Kidney (tissue), 13 donors: ENCODE measurements at regions not wholly inside any gene's neighbourhood (a gene's known extent, or its start where the extent isn't known, plus 50 kb on each side); places are given as distances from the start of the nearest gene placed in this dataset.

Source experiments
- DNase-seq, 5 donors: peaks; one replicate each; pipeline ENCODE4 v3.0.0-alpha.2; 2013 to 2020
- FAIRE-seq: peaks from 2 replicates; lab custom pipeline; 2012; peaks lifted over from hg19 to GRCh38; lab: Jason Lieb, UNC
- H3K27ac ChIP-seq, 2 donors: one replicate each; pipeline ENCODE4 v1.7.0; 2013; ENCODE audit warnings: low read depth in 2 of 2, low read length in 2 of 2, inconsistent platforms in 1 of 2
- H3K27me3 ChIP-seq: one replicate; pipeline ENCODE4 v1.7.1; 2013; ENCODE audit warnings: low read length, inconsistent platforms; ENCODE audit not compliant: control insufficient read depth, insufficient read depth
- H3K36me3 ChIP-seq, 3 donors: one replicate each; pipeline versions ENCODE4 v1.7.0 to v1.7.1; 2013; ENCODE audit warnings: low read length in 3 of 3, control low read depth in 1 of 3, inconsistent platforms in 1 of 3; ENCODE audit not compliant: insufficient read depth in 3 of 3, control insufficient read depth in 2 of 3
- H3K4me1 ChIP-seq, 3 donors: one replicate each; pipeline versions ENCODE4 v1.7.0 to v1.7.1; 2013; ENCODE audit warnings: low read length in 3 of 3, inconsistent platforms in 1 of 3, low read depth in 1 of 3; ENCODE audit not compliant: control insufficient read depth in 2 of 3, insufficient read depth in 2 of 3
- H3K4me3 ChIP-seq, 3 donors: one replicate each; pipeline versions ENCODE4 v1.7.0 to v1.8.1; 2013; ENCODE audit warnings: low read length in 3 of 3, control low read depth in 1 of 3, inconsistent platforms in 1 of 3
- H3K9ac ChIP-seq, 3 donors: one replicate each; pipeline versions ENCODE4 v1.7.0 to v1.7.1; 2013; ENCODE audit warnings: low read length in 3 of 3, control low read depth in 1 of 3, inconsistent platforms in 1 of 3
- H3K9me3 ChIP-seq, 3 donors: one replicate each; pipeline versions ENCODE4 v1.7.0 to v1.7.1; 2013; ENCODE audit warnings: low read length in 3 of 3, control low read depth in 1 of 3, inconsistent platforms in 1 of 3; ENCODE audit not compliant: control insufficient read depth in 2 of 3, insufficient read depth in 1 of 3
- CTCF ChIP-seq: IDR thresholded peaks from 3 replicates; pipeline ENCODE4 v1.5.1; 2012; ENCODE audit warnings: mild to moderate bottlenecking, moderate library complexity, borderline replicate concordance; ENCODE audit not compliant: insufficient read depth; ENCODE audit errors: extremely low read depth
- intact Hi-C: fragments of 100-400 bp; cut with DNase I; formaldehyde crosslinking; loops from one replicate; pipeline ENCODE4 v1.11.1; 2022
- donor health status: control.
- donor health status: control.
- donor health status: control.
- donor health status: control.
- donor health status: control.
- donor health status: DM: yes; HTN: yes; CAD: no.
- donor health status: Normal renal cell carcinoma (clear cell type).

DNA sequence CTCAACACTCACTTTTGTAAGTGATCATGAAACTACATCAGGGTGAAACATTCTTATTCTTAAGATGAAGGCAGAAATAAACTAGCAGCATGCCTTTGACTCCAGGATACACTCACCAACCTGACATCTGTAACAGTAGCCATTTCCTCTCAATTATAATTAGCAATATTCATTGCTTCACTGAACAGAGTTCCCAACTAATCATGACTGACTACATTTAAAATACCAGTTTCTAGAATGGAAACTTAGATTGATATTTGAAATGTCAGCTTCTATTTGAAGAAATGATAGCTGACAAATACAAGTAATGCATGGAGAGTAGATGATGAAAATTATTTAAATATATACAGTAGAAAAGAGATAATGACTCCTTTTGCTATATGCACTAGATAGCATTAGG lies 1023.8 kb downstream of the MRPL39 start:
- Histone ChIP-seq H3K27ac (no peak overlapping the region), H3K36me3 (no peaks in the 10 kb centered on the region), H3K4me1 (no peaks in the 10 kb centered on the region), H3K27me3 (no peaks in the 10 kb centered on the region), H3K9ac (no peak overlapping the region), H3K4me3 (no peak overlapping the region), H3K9me3 (no peaks in the 10 kb centered on the region)
- DNase-seq = no peak
- no peak for FAIRE-seq
- intact Hi-C loops = no loop called here
- no peak for TF ChIP-seq CTCF

DNA sequence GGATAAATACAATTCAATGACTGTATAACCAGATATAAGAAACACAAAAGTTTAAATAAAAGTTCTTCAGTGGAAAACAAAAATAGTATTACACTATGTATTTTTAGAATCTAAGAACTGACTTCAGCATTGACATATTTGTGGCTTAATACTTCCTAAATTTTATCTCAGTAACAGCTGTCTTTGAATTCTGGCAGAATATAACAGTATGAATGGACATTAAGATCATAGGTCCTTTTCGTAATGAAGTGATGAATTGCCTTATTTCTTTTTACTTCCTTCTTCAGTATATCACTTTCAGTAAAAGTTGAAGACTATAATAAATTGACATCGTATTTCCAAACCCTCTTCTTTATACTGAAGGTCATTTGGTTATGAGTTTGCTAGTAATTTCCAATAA lies 1030.0 kb downstream of the MRPL39 start:
- no peak for TF ChIP-seq CTCF
- Histone ChIP-seq H3K9ac (no peak overlapping the region), H3K27ac (no peak overlapping the region), H3K27me3 (no peaks in the 10 kb centered on the region), H3K4me3 (no peak overlapping the region), H3K9me3 (no peaks in the 10 kb centered on the region), H3K4me1 (no peaks in the 10 kb centered on the region), H3K36me3 (no peaks in the 10 kb centered on the region)
- intact Hi-C loops = no loop called here
- FAIRE-seq (no peak), DNase-seq (peak in 1 of 5 donors; percentile 2)

- Histone ChIP-seq H3K9me3 (no peaks in the 10 kb centered on the region), H3K36me3 (no peaks in the 10 kb centered on the region), H3K27ac (no peak overlapping the region), H3K9ac (no peak overlapping the region), H3K27me3 (no peaks in the 10 kb centered on the region), H3K4me1 (no peaks in the 10 kb centered on the region), H3K4me3 (no peak overlapping the region)
- intact Hi-C loops = no loop called here
- DNase-seq (peak in 1 of 5 donors; percentile 8), FAIRE-seq (no peak)
- no peak for TF ChIP-seq CTCF
Measured at GRCh38 chr21:24561291-24561690, 1046.0 kb downstream of the MRPL39 start.

GRCh38 chr21:24552491-24552890 lies 1054.8 kb downstream of the MRPL39 start:
- H3K9ac ChIP-seq = no peak overlapping the region
- DNase-seq (no peak), FAIRE-seq (no peak)
- no peak overlapping the region for H3K27ac ChIP-seq
- intact Hi-C loops = no loop called here
- no peaks in the 10 kb centered on the region for H3K4me1 ChIP-seq
- H3K36me3 ChIP-seq = no peaks in the 10 kb centered on the region
- no peak overlapping the region for H3K4me3 ChIP-seq
- no peaks in the 10 kb centered on the region for H3K27me3 ChIP-seq
- no peak for TF ChIP-seq CTCF
- H3K9me3 ChIP-seq = no peaks in the 10 kb centered on the region
